NT2/D1 (cell line): ENCODE measurements at regions not wholly inside any gene's neighbourhood (a gene's known extent, or its start where the extent isn't known, plus 50 kb on each side); places are given as distances from the start of the nearest gene placed in this dataset.

Source experiments
- YY1 ChIP-seq: IDR thresholded peaks from 2 replicates; pipeline ENCODE4 v1.6.1; 2011; ENCODE audit not compliant: insufficient read length, insufficient read depth
- ZNF274 ChIP-seq: IDR thresholded peaks from 2 replicates; pipeline ENCODE4 v1.6.1; 2011; ENCODE audit warnings: mild to moderate bottlenecking, low read depth, low read length

- TF ChIP-seq ZNF274 (no peak), YY1 (no peak)
Measured at GRCh38 chr4:41427931-41428600, 109.9 kb upstream of the LIMCH1 start.
